Transverse colon (tissue), 4 donors: ENCODE measurements at regions not wholly inside any gene's neighbourhood (a gene's known extent, or its start where the extent isn't known, plus 50 kb on each side); places are given as distances from the start of the nearest gene placed in this dataset.

ENCODE experiments used
- CTCF ChIP-seq, 5 experiments: fragments of 200-600 bp in 3 of 5; fragments of 450-650 bp in 2 of 5; sonication (generic) in 3 of 5; IDR thresholded peaks; 1 replicate in 2 of 5; 2 replicates in 3 of 5; pipeline ENCODE4 v1.5.1; 2016 to 2017; ENCODE audit warnings: antibody characterized with exemption in 5 of 5, inconsistent platforms in 3 of 5, mild to moderate bottlenecking in 2 of 5, moderate library complexity in 1 of 5
- EP300 ChIP-seq: sonication (generic); formaldehyde crosslinking; IDR thresholded peaks from one replicate; pipeline ENCODE4 v1.6.1; 2017; ENCODE audit warnings: antibody characterized with exemption, low read depth
- POLR2A ChIP-seq: fragments of 450-650 bp; IDR thresholded peaks from one replicate; pipeline ENCODE4 v1.6.1; 2016; ENCODE audit warnings: antibody characterized with exemption, mild to moderate bottlenecking, moderate library complexity
- POLR2AphosphoS5 ChIP-seq, 3 donors: sonication (generic); formaldehyde crosslinking; IDR thresholded peaks; one replicate each; pipeline ENCODE4 v1.6.1; 2016; ENCODE audit warnings: antibody characterized with exemption in 3 of 3

GRCh38 chr2:22189893-22190480 lies 1066.2 kb downstream of the TDRD15 start:
- TF ChIP-seq CTCF (IDR thresholded peaks at IDR 0.05) = no peak
- TF ChIP-seq EP300 = no peak
- TF ChIP-seq POLR2A = no peak
- no peak for TF ChIP-seq POLR2AphosphoS5 (IDR thresholded peaks at IDR 0.05)
